ENCODE measurements at regions not wholly inside any gene's neighbourhood (a gene's known extent, or its start where the extent isn't known, plus 50 kb on each side); places are given as distances from the start of the nearest gene placed in this dataset.
"Not testable (repeated sequence)": the region's sequence is repeated elsewhere in the genome, so short reads cannot be mapped to it uniquely, and the experiment has no call there.

DNA sequence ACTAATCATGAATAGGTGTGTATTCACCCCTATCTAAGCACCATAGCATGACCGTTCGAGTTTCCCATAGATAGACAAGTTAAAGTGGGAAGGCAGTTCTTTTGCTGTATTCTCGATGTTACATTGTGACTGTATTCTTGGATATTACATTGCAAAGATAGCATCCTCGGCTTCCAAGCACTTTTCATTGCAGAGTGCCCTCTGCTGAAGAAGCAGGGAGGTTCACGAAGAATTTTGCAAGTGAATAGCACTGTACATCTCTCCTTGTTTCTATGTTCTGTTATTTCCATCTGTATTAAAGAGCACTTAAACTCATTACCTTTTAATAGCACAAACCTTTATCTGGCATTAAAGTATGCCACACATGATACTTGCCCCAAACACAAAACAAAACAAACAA lies 426.7 kb upstream of the ARX start:
- POLR2A ChIA-PET = no interaction called here
- CTCF ChIA-PET = no interaction called here
- TF ChIP-seq FOXM1 (IDR thresholded peaks at IDR 0.05; ENCODE audit: borderline replicate concordance) (no peak), L3MBTL2 (conservative IDR thresholded peaks at IDR 0.05) (no peak), SP1 (IDR thresholded peaks at IDR 0.05) (no peak), FOXK2 (IDR thresholded peaks at IDR 0.05) (no peak), ZNF384 (IDR thresholded peaks at IDR 0.05) (no peak), ARNT (IDR thresholded peaks at IDR 0.05) (no peak), SUZ12 (IDR thresholded peaks at IDR 0.05) (no peak), ELF4 (IDR thresholded peaks at IDR 0.05) (no peak), BHLHE40 (IDR thresholded peaks at IDR 0.05; ENCODE audit: borderline replicate concordance) (no peak), TARDBP (IDR thresholded peaks at IDR 0.05) (no peak), HDGF (IDR thresholded peaks at IDR 0.05; ENCODE audit: borderline replicate concordance) (no peak), LEF1 (IDR thresholded peaks at IDR 0.05; ENCODE audit: borderline replicate concordance) (no peak)
- TF ChIP-seq, protein P1, sequence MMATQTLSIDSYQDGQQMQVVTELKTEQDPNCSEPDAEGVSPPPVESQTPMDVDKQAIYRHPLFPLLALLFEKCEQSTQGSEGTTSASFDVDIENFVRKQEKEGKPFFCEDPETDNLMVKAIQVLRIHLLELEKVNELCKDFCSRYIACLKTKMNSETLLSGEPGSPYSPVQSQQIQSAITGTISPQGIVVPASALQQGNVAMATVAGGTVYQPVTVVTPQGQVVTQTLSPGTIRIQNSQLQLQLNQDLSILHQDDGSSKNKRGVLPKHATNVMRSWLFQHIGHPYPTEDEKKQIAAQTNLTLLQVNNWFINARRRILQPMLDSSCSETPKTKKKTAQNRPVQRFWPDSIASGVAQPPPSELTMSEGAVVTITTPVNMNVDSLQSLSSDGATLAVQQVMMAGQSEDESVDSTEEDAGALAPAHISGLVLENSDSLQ (IDR thresholded peaks at IDR 0.05) = no peak
- no peak for DNase-seq (ENCODE audit: extremely low spot score)

DNA sequence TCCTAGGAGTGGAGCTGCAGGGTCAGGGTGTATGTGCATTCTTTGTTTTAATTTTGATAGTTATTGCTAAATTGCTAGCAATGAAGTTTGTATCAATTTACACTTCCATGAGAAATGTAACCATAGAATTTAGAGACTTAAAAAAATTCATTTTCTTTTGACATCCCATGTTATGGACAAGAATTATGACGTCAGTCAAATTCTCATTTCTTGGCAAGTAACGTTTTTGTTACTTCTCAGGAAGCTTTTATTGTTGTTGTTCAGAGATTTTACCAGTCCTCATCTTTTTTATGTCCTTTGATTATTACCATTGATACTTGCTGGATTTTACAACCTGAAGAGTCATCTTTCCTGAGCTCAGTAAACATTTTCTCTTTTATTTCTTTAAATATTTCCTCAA lies 417.5 kb upstream of the ARX start:
- CTCF ChIA-PET = no interaction called here
- POLR2A ChIA-PET = no interaction called here
- TF ChIP-seq L3MBTL2 (conservative IDR thresholded peaks at IDR 0.05) (no peak), LEF1 (IDR thresholded peaks at IDR 0.05; ENCODE audit: borderline replicate concordance) (no peak), SUZ12 (IDR thresholded peaks at IDR 0.05) (no peak), BHLHE40 (IDR thresholded peaks at IDR 0.05; ENCODE audit: borderline replicate concordance) (no peak), FOXA1 (IDR thresholded peaks at IDR 0.05) (no peak), HDGF (IDR thresholded peaks at IDR 0.05; ENCODE audit: borderline replicate concordance) (no peak), SP1 (IDR thresholded peaks at IDR 0.05) (no peak), FOXM1 (IDR thresholded peaks at IDR 0.05; ENCODE audit: borderline replicate concordance) (no peak), NFRKB (IDR thresholded peaks at IDR 0.05) (no peak)
- no peak for DNase-seq (ENCODE audit: extremely low spot score)

DNA sequence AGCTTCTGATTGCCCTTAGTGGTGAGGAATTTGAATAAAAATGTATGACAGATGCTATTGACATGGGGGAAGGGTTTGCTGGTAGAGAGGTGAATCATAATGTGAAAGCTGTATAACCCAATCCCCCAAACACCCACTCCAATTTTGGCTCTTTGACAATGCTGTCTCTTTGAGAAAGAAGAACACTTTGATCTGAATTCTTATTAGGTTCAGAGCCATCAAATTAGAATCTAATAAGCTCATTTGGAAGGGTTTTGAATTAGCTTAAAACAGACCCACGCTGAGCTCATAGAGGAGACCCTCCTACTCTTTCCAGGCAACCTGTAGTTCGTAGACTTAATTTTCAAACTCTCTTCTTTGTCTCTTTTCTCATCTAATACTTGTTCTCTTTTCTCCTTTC lies 416.6 kb upstream of the ARX start:
- ChIA-PET POLR2A (no interaction called here), CTCF (no interaction called here)
- no peak for DNase-seq (ENCODE audit: extremely low spot score)
- no peak for TF ChIP-seq HDGF (IDR thresholded peaks at IDR 0.05; ENCODE audit: borderline replicate concordance)
- TF ChIP-seq BHLHE40 (IDR thresholded peaks at IDR 0.05; ENCODE audit: borderline replicate concordance) = no peak
- TF ChIP-seq ARNT (IDR thresholded peaks at IDR 0.05) = no peak
- no peak for TF ChIP-seq FOXM1 (IDR thresholded peaks at IDR 0.05; ENCODE audit: borderline replicate concordance)
- TF ChIP-seq L3MBTL2 (conservative IDR thresholded peaks at IDR 0.05) = no peak
- TF ChIP-seq ZNF384 (IDR thresholded peaks at IDR 0.05) = no peak

DNA sequence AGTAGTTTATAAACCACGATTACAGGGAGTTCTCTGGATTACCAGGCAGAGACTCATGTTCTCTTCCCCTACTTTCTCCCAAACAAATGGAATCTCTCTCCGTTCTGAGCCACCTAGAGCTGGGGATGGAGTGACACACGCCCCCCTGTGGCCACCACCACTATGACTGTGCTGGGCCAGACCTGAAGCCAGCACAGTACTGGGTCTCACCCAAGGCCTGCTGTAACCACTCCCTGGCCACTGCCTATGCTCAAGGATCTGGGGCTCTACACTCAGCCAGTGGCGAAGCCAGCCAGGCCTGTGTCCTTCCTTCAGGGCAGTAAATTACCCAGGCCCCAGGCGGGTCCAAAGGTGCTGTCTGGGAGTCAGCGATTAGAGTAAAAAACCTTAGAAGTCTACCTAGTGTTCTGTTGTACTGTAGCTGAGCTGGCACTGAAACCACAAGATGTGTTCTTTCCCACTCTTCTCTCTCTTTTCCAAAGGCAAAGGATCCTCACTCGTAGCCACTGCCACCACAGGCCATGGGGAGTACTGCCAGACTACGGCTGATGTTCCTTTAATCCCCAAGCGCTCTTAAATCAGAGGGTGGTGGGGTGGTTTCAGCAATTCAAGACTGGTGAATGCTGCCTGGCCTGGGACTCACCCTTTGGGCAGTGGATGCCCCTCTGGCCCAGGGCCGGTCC lies 412.2 kb upstream of the ARX start:
- DNase-seq (ENCODE audit: extremely low spot score) = no peak

DNA sequence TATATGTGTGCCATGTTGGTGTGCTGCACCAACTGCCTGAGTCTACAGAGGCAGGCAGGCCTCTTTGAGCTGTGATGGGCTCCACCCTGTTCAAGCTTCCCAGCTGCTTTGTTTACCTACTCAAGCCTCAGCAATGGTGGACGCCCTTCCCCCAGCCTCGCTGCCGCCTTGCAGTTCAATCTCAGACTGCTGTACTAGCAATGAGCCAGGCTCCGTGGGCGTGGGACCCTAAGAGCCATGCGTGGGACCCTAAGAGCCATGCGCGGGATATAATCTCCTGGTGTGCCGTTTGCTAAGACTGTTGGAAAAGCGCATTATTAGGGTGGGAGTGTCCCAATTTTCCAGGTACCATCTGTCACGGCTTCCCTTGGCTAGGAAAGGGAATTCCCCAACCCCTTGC lies 388.4 kb upstream of the ARX start:
- POLR2A ChIA-PET; CTCF ChIA-PET; DNase-seq (ENCODE audit: extremely low spot score): not testable (repeated sequence)

More for the DNA sequence above, 412.2 kb upstream of the ARX start:
- TF ChIP-seq CTBP1 (IDR thresholded peaks at IDR 0.05; ENCODE audit: borderline replicate concordance) (no peak), FOXK2 (IDR thresholded peaks at IDR 0.05) (no peak), NFRKB (IDR thresholded peaks at IDR 0.05) (no peak), SUZ12 (IDR thresholded peaks at IDR 0.05) (no peak), ELF4 (IDR thresholded peaks at IDR 0.05) (no peak), TARDBP (IDR thresholded peaks at IDR 0.05) (no peak), BHLHE40 (IDR thresholded peaks at IDR 0.05; ENCODE audit: borderline replicate concordance) (no peak), ZNF384 (IDR thresholded peaks at IDR 0.05) (no peak), LEF1 (IDR thresholded peaks at IDR 0.05; ENCODE audit: borderline replicate concordance) (no peak)
- POLR2A ChIA-PET = no interaction called here
- CTCF ChIA-PET = no interaction called here

DNA sequence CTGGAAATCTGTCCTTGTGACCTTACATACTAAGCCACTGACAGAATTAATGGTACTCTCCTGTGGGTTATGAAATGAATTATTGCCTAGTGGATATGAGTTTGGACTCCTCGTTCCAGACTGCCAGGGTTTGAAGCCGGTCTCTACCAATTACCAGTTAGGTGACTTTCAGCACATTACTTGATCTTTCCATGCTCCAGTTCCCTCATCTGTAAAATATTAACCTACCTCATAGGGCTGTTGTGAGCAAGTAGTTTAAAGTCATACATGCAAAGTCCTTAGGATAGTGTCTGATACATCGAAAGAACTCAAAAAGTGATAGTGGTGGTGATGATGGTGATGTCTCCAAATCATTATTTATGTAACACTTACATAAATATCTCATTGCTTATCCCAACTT lies 373.5 kb upstream of the ARX start:
- CTCF ChIA-PET = no interaction called here
- DNase-seq (ENCODE audit: extremely low spot score) = no peak
- POLR2A ChIA-PET = no interaction called here
- TF ChIP-seq ARNT (IDR thresholded peaks at IDR 0.05) (no peak), TARDBP (IDR thresholded peaks at IDR 0.05) (no peak), HDGF (IDR thresholded peaks at IDR 0.05; ENCODE audit: borderline replicate concordance) (no peak), LEF1 (IDR thresholded peaks at IDR 0.05; ENCODE audit: borderline replicate concordance) (no peak), BHLHE40 (IDR thresholded peaks at IDR 0.05; ENCODE audit: borderline replicate concordance) (no peak), FOXK2 (IDR thresholded peaks at IDR 0.05) (no peak), NFRKB (IDR thresholded peaks at IDR 0.05) (no peak)

DNA sequence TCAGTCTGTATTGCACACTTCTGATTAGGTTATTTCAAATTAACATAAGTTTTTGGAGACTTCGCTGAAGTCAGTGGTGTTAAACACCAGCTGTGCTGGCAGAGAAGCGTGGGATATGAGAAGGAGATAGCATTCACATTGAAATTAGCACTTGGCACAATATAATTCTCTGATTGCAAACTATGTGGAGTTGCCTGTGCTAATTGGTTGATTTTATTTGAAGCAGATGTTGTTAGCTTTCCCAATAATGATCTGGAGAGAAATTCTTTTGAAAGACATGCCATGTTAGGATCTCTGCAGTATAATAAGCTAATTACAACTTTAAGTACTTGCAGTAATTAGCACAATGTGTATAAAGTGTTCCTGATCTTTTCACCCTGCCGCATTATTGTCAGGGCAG lies 367.4 kb upstream of the ARX start:
- ChIA-PET POLR2A (no interaction called here), CTCF (no interaction called here)
- no peak for DNase-seq (ENCODE audit: extremely low spot score)
- TF ChIP-seq FOXM1 (IDR thresholded peaks at IDR 0.05; ENCODE audit: borderline replicate concordance) = no peak
- no peak for TF ChIP-seq BHLHE40 (IDR thresholded peaks at IDR 0.05; ENCODE audit: borderline replicate concordance)
- TF ChIP-seq SP1 (IDR thresholded peaks at IDR 0.05) = no peak
- TF ChIP-seq SUZ12 (IDR thresholded peaks at IDR 0.05) = no peak
- TF ChIP-seq TARDBP (IDR thresholded peaks at IDR 0.05) = no peak
- TF ChIP-seq LEF1 (IDR thresholded peaks at IDR 0.05; ENCODE audit: borderline replicate concordance) = no peak
- TF ChIP-seq CTBP1 (IDR thresholded peaks at IDR 0.05; ENCODE audit: borderline replicate concordance) = no peak
- TF ChIP-seq ZNF384 (IDR thresholded peaks at IDR 0.05) = no peak
- no peak for TF ChIP-seq L3MBTL2 (conservative IDR thresholded peaks at IDR 0.05)
- TF ChIP-seq NFRKB (IDR thresholded peaks at IDR 0.05) = no peak
- TF ChIP-seq, protein P1 (IDR thresholded peaks at IDR 0.05) = no peak
- no peak for TF ChIP-seq FOXA1 (IDR thresholded peaks at IDR 0.05)
- TF ChIP-seq FOXK2 (IDR thresholded peaks at IDR 0.05) = no peak

Measured in HEK293T (cell line).